ENCODE measurements at regions not wholly inside any gene's neighbourhood (a gene's known extent, or its start where the extent isn't known, plus 50 kb on each side); places are given as distances from the start of the nearest gene placed in this dataset.

GRCh38 chr2:18797133-18797845 is 207.9 kb upstream of the NT5C1B start:
- FAIRE-seq: no peak
- DNase-seq (ENCODE audit: low spot score): no peak

- no peak for FAIRE-seq
- no peak for DNase-seq (ENCODE audit: low spot score)
These were observed 206.5 kb upstream of the NT5C1B start for GRCh38 chr2:18795906-18796305.

GRCh38 chr2:18792684-18793083 is 203.3 kb upstream of the NT5C1B start:
- DNase-seq (ENCODE audit: low spot score): no peak
- no peak for FAIRE-seq

DNA sequence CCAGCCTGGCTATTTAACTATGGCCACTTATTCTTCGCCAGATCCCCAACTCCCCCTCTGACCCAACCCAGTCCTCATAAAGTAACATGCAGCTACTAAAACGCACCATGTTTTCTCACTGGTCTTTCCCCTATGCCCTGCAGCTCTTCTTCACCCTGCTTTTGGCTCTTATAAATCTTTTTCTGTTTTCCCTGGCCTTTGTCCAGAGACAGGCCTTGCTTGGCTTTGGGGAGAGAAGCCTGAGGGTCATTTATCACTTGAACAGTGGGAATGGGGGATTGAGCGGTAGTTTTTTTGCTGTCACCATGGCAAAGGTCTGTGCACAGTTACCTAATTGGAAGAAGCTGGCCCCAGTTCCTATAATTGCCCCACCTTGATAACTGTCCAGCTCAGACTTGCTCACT is 202.9 kb upstream of the NT5C1B start:
- FAIRE-seq (no peak), DNase-seq (ENCODE audit: low spot score) (no peak)

DNA sequence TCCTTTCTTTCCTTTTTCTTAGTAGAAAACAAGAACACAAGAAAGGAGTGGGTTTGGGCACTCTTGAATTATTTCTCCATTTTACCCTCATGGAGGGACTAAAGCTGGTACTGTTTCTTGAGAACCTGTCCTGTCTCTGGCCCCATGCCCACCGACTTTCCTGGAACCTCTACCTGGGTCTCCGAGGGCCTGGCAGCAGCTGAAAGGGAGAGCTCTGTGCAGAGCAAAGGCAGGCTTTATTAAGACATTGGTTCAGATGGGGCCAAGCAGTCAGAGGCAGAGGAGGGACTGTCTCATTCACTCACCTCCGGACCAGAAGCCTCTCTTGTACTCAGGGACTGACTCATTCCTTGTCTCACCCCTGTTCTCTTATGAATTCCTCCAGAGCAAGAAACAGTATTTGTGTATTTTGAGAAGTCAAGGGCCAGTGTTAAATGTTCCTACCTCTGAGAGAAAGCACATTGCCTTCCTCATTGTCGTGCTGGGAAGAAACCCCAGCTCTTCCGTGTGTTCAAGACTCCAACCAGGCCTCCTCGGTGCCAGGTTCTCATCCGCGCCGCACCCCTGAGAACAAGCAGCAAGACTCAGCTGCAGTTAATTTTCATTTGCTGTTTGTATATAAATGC is 201.9 kb upstream of the NT5C1B start:
- DNase-seq (ENCODE audit: low spot score) (no peak), FAIRE-seq (no peak)

DNA sequence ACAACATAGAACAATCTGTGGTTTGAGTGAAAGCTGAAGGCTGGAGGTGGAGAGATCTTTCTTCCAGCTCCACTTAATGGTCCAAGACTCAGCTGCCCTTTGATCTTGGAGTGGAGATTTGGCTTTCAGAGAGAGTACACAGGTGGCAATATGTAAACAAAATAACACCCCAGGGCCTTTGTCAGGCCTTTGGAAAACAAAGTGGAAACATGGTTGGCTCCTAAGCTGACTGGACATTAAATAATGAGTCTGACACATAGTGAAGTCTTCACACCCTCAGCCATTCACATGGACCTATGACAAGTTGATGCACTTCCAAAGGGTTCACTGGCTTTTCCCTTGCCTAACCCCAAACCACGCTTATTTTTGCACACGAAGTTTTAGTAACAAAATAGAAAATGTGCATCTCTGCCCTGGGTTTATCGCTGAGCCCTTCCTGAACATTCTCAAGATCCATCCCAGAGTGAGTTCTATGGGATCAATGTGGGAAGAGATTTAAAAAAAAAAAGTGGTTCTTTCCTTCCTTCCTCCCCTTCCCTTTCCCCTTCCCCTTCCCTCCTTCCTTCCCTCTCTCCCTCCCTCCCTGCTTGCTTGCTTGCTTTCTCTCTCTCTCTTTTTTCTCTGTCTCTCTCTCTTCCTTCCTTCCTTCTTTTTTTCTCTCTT is 201.3 kb upstream of the NT5C1B start:
- no peak for FAIRE-seq
- no peak for DNase-seq (ENCODE audit: low spot score)

GRCh38 chr2:18788592-18788991 is 199.2 kb upstream of the NT5C1B start:
- peak; percentile 87 for DNase-seq (ENCODE audit: low spot score)
- peak; percentile 93 for FAIRE-seq

- DNase-seq (ENCODE audit: low spot score): no peak
- peak; percentile 56 for FAIRE-seq
These were observed 198.4 kb upstream of the NT5C1B start for GRCh38 chr2:18787726-18788125.

GRCh38 chr2:18784245-18784644 is 194.9 kb upstream of the NT5C1B start:
- FAIRE-seq (no peak), DNase-seq (ENCODE audit: low spot score) (no peak)

- no peak for FAIRE-seq
These were observed 192.3 kb upstream of the NT5C1B start for GRCh38 chr2:18781541-18782280.

GRCh38 chr2:18777250-18777812 is 188.0 kb upstream of the NT5C1B start:
- FAIRE-seq (no peak), DNase-seq (ENCODE audit: low spot score) (no peak)

More at GRCh38 chr2:18781541-18782280, 192.3 kb upstream of the NT5C1B start:
- no peak for DNase-seq (ENCODE audit: low spot score)

GRCh38 chr2:18771212-18771611 is 181.8 kb upstream of the NT5C1B start:
- FAIRE-seq (no peak), DNase-seq (ENCODE audit: low spot score) (peak; percentile 34)

DNA sequence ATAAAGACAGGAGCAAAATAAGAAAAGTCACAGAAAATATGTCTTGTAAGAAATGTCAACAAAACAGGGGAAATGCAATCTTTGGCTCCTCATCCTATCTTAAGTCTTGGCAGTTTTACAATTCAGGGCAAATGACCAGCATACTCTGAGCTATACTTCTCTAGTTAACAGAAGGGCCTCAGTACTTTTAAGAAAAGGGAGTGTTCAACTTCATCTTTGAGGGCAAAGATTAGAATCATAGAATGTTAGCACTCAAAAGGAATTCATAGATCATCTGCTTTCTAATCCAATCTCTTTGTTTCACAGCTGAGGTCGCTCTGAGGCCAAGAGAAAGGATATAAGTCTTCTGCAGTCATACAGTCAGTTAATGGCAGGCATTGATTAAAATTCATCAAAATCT is 174.0 kb upstream of the NT5C1B start:
- no peak for DNase-seq (ENCODE audit: low spot score)
- no peak for FAIRE-seq

DNA sequence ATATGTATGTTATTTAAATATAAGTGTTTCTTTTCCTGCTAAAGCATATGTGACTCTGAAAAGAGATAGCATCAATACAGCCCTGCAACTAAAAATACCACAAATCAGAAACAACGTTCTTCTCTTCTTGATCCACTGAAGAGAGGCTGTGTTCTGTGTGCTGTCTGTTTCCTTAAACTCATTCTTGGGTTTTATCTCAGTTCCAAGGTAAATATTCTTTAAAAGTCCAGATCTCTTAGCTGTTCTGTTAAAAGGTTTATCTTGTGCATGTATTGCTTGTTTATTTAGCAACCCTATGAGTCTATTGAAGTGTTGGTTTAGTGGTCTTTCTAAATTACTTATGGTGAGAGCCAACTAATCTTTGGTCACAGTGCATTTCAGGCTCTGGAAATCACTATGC is 173.3 kb upstream of the NT5C1B start:
- DNase-seq (ENCODE audit: low spot score) (no peak), FAIRE-seq (no peak)

- no peak for DNase-seq (ENCODE audit: low spot score)
These were observed 164.9 kb upstream of the NT5C1B start for GRCh38 chr2:18754286-18754685.

DNA sequence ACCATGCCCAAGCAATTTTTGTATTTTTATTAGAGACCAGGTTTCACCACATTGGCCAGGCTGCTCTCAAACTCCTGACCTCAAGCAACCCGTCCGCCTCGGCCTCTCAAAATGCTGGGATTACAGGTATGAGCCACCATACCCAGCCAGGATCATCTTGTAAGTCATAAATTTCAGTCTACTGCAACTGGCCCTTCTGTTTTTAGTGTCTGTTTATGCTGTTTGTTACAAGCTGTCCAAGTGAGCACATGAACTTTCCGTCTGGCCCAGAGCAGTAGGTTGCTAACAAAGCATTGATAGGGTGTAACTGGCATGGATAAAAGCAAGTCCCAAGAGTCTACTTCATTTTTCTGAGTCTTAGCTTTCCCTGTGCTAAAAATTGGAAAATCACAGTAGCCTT is 164.4 kb upstream of the NT5C1B start:
- FAIRE-seq (no peak), DNase-seq (ENCODE audit: low spot score) (no peak)

More at GRCh38 chr2:18754286-18754685, 164.9 kb upstream of the NT5C1B start:
- no peak for FAIRE-seq

DNA sequence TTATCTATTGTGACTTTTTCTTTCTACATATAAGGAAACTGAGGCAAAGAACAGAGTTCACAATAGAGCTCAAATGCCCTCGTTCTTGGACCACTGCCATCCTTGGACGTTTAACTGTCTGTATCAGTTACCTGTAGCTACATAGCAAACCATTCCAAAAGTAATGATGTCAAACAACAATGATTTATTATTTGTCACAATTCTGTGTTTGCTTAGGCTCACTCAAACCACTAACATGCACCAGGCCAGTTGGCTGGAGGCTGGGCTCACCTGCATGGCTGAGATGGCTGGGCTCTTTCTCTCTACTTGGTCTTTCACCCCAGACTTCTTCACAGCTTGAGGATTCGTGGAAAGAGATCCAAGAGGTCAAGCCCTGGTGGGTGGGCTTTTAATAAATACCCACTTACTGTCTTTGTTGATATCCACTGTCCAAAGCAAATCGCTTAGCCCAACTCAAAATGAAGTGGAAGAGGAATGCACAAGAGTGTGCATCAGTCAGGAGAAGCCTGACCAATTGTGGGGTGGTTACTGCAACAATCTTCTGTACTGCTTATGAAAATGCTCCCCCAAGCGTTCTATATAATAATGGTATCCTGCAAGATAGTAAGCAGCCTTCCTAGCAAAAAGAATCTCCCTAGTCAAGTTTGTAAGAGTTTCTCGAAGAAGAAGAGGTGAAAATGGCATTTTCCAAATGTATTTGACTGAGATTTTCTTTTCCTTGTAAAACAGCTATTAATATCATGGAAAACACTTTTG is 163.5 kb upstream of the NT5C1B start:
- FAIRE-seq (no peak), DNase-seq (ENCODE audit: low spot score) (no peak)

- FAIRE-seq (no peak), DNase-seq (ENCODE audit: low spot score) (no peak)
These were observed 162.7 kb upstream of the NT5C1B start for GRCh38 chr2:18752022-18752493.

DNA sequence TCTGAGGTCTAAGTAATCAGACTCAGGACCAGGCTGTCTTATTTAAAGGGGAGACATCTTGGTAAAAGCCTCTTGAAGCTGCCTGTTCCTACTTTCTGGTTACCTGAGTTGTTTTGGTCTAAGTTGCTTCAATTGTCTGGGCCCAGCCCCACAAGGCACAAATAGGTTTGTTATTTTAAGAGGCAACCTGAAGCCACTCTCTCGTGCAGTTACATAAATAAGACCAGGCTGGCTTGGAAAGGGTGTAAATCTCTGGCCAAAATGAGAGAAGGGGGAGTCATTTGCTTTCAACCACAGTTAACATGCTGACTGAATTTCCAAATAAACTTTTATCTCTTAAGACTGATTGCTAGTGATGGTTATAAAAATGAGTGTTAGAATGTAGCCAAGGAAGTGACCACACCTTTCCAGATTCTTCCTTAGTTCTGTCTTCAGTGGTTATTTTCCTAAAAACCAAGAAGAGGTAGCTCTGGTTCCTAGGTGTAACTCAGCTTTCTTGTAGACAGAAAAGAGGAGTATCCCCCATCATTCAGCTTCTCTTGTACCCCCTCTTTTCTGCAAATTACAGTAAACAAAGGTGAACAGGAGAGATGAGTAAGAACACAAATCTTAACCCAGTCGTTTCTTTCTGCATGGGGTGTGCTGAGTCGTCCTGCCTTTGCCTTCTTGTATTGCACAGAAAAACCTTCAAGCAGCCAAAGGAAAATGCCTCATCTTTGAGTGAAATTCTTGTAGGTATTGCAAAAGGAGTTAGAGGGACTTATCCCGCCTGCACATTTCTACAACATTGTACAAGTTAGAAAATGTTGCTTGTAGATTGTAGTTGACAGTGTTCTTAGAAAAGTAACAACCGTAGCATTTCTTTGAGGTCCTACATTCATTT is 161.5 kb upstream of the NT5C1B start:
- no peak for DNase-seq (ENCODE audit: low spot score)
- FAIRE-seq: no peak
